ENCODE measurements at regions not wholly inside any gene's neighbourhood (a gene's known extent, or its start where the extent isn't known, plus 50 kb on each side); places are given as distances from the start of the nearest gene placed in this dataset.

- Histone ChIP-seq H3K9ac (no peak overlapping the region), H3K27me3 (no peaks in the 10 kb centered on the region), H3F3A (ENCODE audit: low read depth) (no peaks in the 10 kb centered on the region), H3K4me3 (no peak overlapping the region), H3K4me2 (no peak overlapping the region), H3K4me1 (no peaks in the 10 kb centered on the region), H4K20me1 (ENCODE audit: low read depth) (no peaks in the 10 kb centered on the region), H3K36me3 (no peaks in the 10 kb centered on the region), H3K27ac (no peak overlapping the region), H3K79me2 (ENCODE audit: low read depth) (no peaks in the 10 kb centered on the region), H3K9me3 (ENCODE audit: low read depth) (no peaks in the 10 kb centered on the region), H2AFZ (replicated peaks) (no peak overlapping the region)
- Mint-ChIP-seq H3K36me3 (no peaks in the 10 kb centered on the region), H3K4me1 (peaks cover 3% of the 10 kb centered on the region), H3K27ac (no peak overlapping the region), H3K4me3 (no peak overlapping the region), H3K9me3 (no peaks in the 10 kb centered on the region), H3K27me3 (ENCODE audit: insufficient read depth, low read depth) (peaks cover 3% of the 10 kb centered on the region)
- DNase-seq (ENCODE audit: low spot score), result no peak
- TF ChIP-seq EZH2 (IDR thresholded peaks at IDR 0.05) (no peak), EZH2phosphoT487 (IDR thresholded peaks at IDR 0.05) (no peak)
Observed at GRCh38 chr5:79868163-79868670, 122.8 kb downstream of the MTX3 start.

- Mint-ChIP-seq H3K27me3 (ENCODE audit: insufficient read depth, low read depth) (peaks cover 3% of the 10 kb centered on the region), H3K4me3 (no peak overlapping the region), H3K27ac (peak overlapping the region; percentile 7), H3K36me3 (no peaks in the 10 kb centered on the region), H3K9me3 (no peaks in the 10 kb centered on the region), H3K4me1 (no peaks in the 10 kb centered on the region)
- no peak for DNase-seq (ENCODE audit: low spot score)
- Histone ChIP-seq H4K20me1 (ENCODE audit: low read depth) (no peaks in the 10 kb centered on the region), H3K9me3 (ENCODE audit: low read depth) (no peaks in the 10 kb centered on the region), H3K27ac (no peak overlapping the region), H3K4me2 (no peak overlapping the region), H3F3A (ENCODE audit: low read depth) (no peaks in the 10 kb centered on the region), H3K36me3 (no peaks in the 10 kb centered on the region), H3K4me1 (no peaks in the 10 kb centered on the region), H2AFZ (replicated peaks) (no peak overlapping the region), H3K79me2 (ENCODE audit: low read depth) (no peaks in the 10 kb centered on the region), H3K4me3 (no peak overlapping the region), H3K27me3 (no peaks in the 10 kb centered on the region), H3K9ac (no peak overlapping the region)
- no peak for TF ChIP-seq EZH2 (IDR thresholded peaks at IDR 0.05)
- TF ChIP-seq CTCF (IDR thresholded peaks at IDR 0.05), result no peak
- TF ChIP-seq EZH2phosphoT487 (IDR thresholded peaks at IDR 0.05), result no peak
Observed at GRCh38 chr5:79865579-79865978, 125.5 kb downstream of the MTX3 start.

GRCh38 chr5:79864364-79864763, 126.7 kb downstream of the MTX3 start:
- no peaks in the 10 kb centered on the region for H3K9me3 Mint-ChIP-seq
- H4K20me1 ChIP-seq (ENCODE audit: low read depth), result no peaks in the 10 kb centered on the region
- no peaks in the 10 kb centered on the region for H3K36me3 Mint-ChIP-seq
- H3K79me2 ChIP-seq (ENCODE audit: low read depth), result no peaks in the 10 kb centered on the region
- no peak overlapping the region for H3K4me2 ChIP-seq
- H3K4me3 Mint-ChIP-seq, result no peak overlapping the region
- peaks cover 3% of the 10 kb centered on the region for H3K27me3 Mint-ChIP-seq (ENCODE audit: insufficient read depth, low read depth)
- H3K36me3 ChIP-seq, result no peaks in the 10 kb centered on the region
- H3F3A ChIP-seq (ENCODE audit: low read depth), result no peaks in the 10 kb centered on the region
- H3K9me3 ChIP-seq (ENCODE audit: low read depth), result no peaks in the 10 kb centered on the region
- H3K27me3 ChIP-seq, result no peaks in the 10 kb centered on the region
- no peak overlapping the region for H3K27ac Mint-ChIP-seq
- TF ChIP-seq EZH2phosphoT487 (IDR thresholded peaks at IDR 0.05) (no peak), CTCF (IDR thresholded peaks at IDR 0.05) (no peak), EZH2 (IDR thresholded peaks at IDR 0.05) (no peak)
- no peak overlapping the region for H3K4me3 ChIP-seq
- H3K4me1 Mint-ChIP-seq, result no peaks in the 10 kb centered on the region
- H3K27ac ChIP-seq, result no peak overlapping the region
- H2AFZ ChIP-seq (replicated peaks), result no peak overlapping the region
- H3K4me1 ChIP-seq, result no peaks in the 10 kb centered on the region
- no peak for DNase-seq (ENCODE audit: low spot score)
- no peak overlapping the region for H3K9ac ChIP-seq

GRCh38 chr5:79859588-79859987, 131.5 kb downstream of the MTX3 start:
- Histone ChIP-seq H3K4me2 (no peak overlapping the region), H3K9ac (no peak overlapping the region), H3K4me3 (no peak overlapping the region), H3F3A (ENCODE audit: low read depth) (no peaks in the 10 kb centered on the region), H3K9me3 (ENCODE audit: low read depth) (no peaks in the 10 kb centered on the region), H3K27ac (no peak overlapping the region), H4K20me1 (ENCODE audit: low read depth) (no peaks in the 10 kb centered on the region), H2AFZ (replicated peaks) (no peak overlapping the region), H3K27me3 (no peaks in the 10 kb centered on the region), H3K36me3 (no peaks in the 10 kb centered on the region), H3K4me1 (no peaks in the 10 kb centered on the region), H3K79me2 (ENCODE audit: low read depth) (no peaks in the 10 kb centered on the region)
- H3K27me3 Mint-ChIP-seq (ENCODE audit: insufficient read depth, low read depth), result peaks cover 2% of the 10 kb centered on the region
- no peak overlapping the region for H3K27ac Mint-ChIP-seq
- no peak overlapping the region for H3K4me3 Mint-ChIP-seq
- H3K36me3 Mint-ChIP-seq, result no peaks in the 10 kb centered on the region
- no peak for TF ChIP-seq EZH2phosphoT487 (IDR thresholded peaks at IDR 0.05)
- no peak for TF ChIP-seq EZH2 (IDR thresholded peaks at IDR 0.05)
- no peak for TF ChIP-seq CTCF (IDR thresholded peaks at IDR 0.05)
- H3K9me3 Mint-ChIP-seq, result no peaks in the 10 kb centered on the region
- no peaks in the 10 kb centered on the region for H3K4me1 Mint-ChIP-seq
- DNase-seq (ENCODE audit: low spot score), result no peak
